ENCODE measurements at regions not wholly inside any gene's neighbourhood (a gene's known extent, or its start where the extent isn't known, plus 50 kb on each side); places are given as distances from the start of the nearest gene placed in this dataset.
A peak's percentile ranks its signal among the peaks of the same experiment; 100 is the strongest.

- Histone ChIP-seq H3K27me3 (ENCODE audit: control insufficient read depth, insufficient read depth, low read length) (no peaks in the 10 kb centered on the region), H3K9ac (ENCODE audit: low read depth, low read length) (no peak overlapping the region), H2BK5ac (ENCODE audit: low read depth, low read length, poor library complexity, severe bottlenecking) (no peak overlapping the region), H2AK5ac (ENCODE audit: low read depth, low read length) (no peak overlapping the region), H3K14ac (replicated peaks; ENCODE audit: low read depth, low read length) (no peak overlapping the region), H2BK20ac (ENCODE audit: low read depth, low read length) (no peak overlapping the region), H3K18ac (ENCODE audit: low read depth, low read length) (no peak overlapping the region), H2BK15ac (ENCODE audit: low read depth, low read length) (no peak overlapping the region), H2BK120ac (ENCODE audit: low read depth, low read length) (no peak overlapping the region), H2AFZ (replicated peaks; ENCODE audit: low read length, poor library complexity) (no peak overlapping the region), H3K9me1 (ENCODE audit: insufficient read depth, low read length) (no peaks in the 10 kb centered on the region), H4K20me1 (ENCODE audit: insufficient read depth, low read length) (no peaks in the 10 kb centered on the region), H3K79me1 (ENCODE audit: low read depth in 1 of 2, low read length in 2 of 2) (no peaks in the 10 kb centered on the region), H3K27ac (ENCODE audit: insufficient read depth, low read length) (no peak overlapping the region), H3K4me1 (ENCODE audit: control insufficient read depth, insufficient read depth, low read length) (no peaks in the 10 kb centered on the region), H3K4me3 (ENCODE audit: insufficient read depth, low read depth, low read length) (no peak overlapping the region), H4K91ac (ENCODE audit: insufficient read depth, low read depth, low read length) (no peak overlapping the region), H3K9me3 (ENCODE audit: control insufficient read depth, insufficient read depth, low read length) (no peaks in the 10 kb centered on the region), H3K4ac (ENCODE audit: low read depth, low read length) (no peak overlapping the region), H4K8ac (ENCODE audit: low read depth in 2 of 2, low read length in 2 of 2) (no peak overlapping the region), H3K36me3 (ENCODE audit: control insufficient read depth, insufficient read depth, low read length) (no peaks in the 10 kb centered on the region), H2AK9ac (replicated peaks; ENCODE audit: low read depth, low read length, poor library complexity) (no peak overlapping the region), H3K23ac (ENCODE audit: low read depth, low read length) (no peak overlapping the region), H3K56ac (ENCODE audit: extremely low read depth, insufficient read depth, low read length) (no peak overlapping the region), H4K5ac (ENCODE audit: low read depth, low read length) (no peak overlapping the region), H3K4me2 (ENCODE audit: low read depth, low read length) (no peak overlapping the region)
- intact Hi-C loops (cut with micrococcal nuclease) (no loop called here), dilution Hi-C loops (cut with HindIII; ENCODE audit: low sequenced_read_pairs, unreplicated experiment) (no loop called here), in situ Hi-C loops (cut with MboI; ENCODE audit: low sequenced_read_pairs) (no loop called here)
- TF ChIP-seq USF2 (IDR thresholded peaks at IDR 0.05; ENCODE audit: low read depth, low read length) (no peak), RAD21 (IDR thresholded peaks at IDR 0.05; ENCODE audit: low read length) (no peak), MAZ (IDR thresholded peaks at IDR 0.05; ENCODE audit: borderline replicate concordance, low read depth, low read length) (no peak), CEBPB (IDR thresholded peaks at IDR 0.05; ENCODE audit: low read depth, low read length) (0 out of 2 replicates have a peak, but pooled peaks have one; percentile 21), POLR2A (IDR thresholded peaks at IDR 0.05; ENCODE audit: low read depth, low read length) (no peak), CTCF (conservative IDR thresholded peaks at IDR 0.05; ENCODE audit: low read depth, low read length) (no peak), BHLHE40 (IDR thresholded peaks at IDR 0.05; ENCODE audit: low read depth, low read length) (no peak), RFX5 (IDR thresholded peaks at IDR 0.05; ENCODE audit: low read depth, low read length) (no peak), MXI1 (IDR thresholded peaks at IDR 0.05; ENCODE audit: borderline replicate concordance, low read depth, low read length) (no peak), MAFK (IDR thresholded peaks at IDR 0.05; ENCODE audit: low read depth, low read length) (peak; percentile 56), FOS (IDR thresholded peaks at IDR 0.05; ENCODE audit: low read depth, low read length) (no peak), NFE2L2 (IDR thresholded peaks at IDR 0.05; ENCODE audit: low read depth, low read length) (no peak), CHD1 (IDR thresholded peaks at IDR 0.05; ENCODE audit: low read depth, low read length) (no peak)
- TF ChIP-seq, protein P1, sequence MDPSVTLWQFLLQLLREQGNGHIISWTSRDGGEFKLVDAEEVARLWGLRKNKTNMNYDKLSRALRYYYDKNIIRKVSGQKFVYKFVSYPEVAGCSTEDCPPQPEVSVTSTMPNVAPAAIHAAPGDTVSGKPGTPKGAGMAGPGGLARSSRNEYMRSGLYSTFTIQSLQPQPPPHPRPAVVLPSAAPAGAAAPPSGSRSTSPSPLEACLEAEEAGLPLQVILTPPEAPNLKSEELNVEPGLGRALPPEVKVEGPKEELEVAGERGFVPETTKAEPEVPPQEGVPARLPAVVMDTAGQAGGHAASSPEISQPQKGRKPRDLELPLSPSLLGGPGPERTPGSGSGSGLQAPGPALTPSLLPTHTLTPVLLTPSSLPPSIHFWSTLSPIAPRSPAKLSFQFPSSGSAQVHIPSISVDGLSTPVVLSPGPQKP (IDR thresholded peaks at IDR 0.05; ENCODE audit: borderline replicate concordance, low read depth, low read length): no peak
- ChIA-PET CTCF (no interaction called here), POLR2A (ENCODE audit: unreplicated experiment) (no interaction called here)
- WGBS, 2 experiments (ENCODE audit: extremely low coverage in 2 of 2, insufficient read length in 1 of 2): no CpG with 5 or more reads among the region's 8 CpGs
- DNase-seq (no peak), ATAC-seq (ENCODE audit: low read depth) (no peak)
- BruUV-seq (replicated peaks): no TSS peak
Observed at GRCh38 chr7:118907911-118908527, 683.5 kb downstream of the ANKRD7 start.

Measured in IMR-90 (cell line).